Fibroblast of pulmonary artery (primary cell): ENCODE measurements at regions not wholly inside any gene's neighbourhood (a gene's known extent, or its start where the extent isn't known, plus 50 kb on each side); places are given as distances from the start of the nearest gene placed in this dataset.

Experiments used
- DNase-seq: peaks from one replicate; pipeline ENCODE4 v3.0.0-alpha.2; 2010; ENCODE audit warnings: low read depth
- H3K4me3 ChIP-seq: replicated peaks from 2 replicates; pipeline ENCODE4 v1.5.1; 2011; ENCODE audit warnings: low read depth, mild to moderate bottlenecking, control low read depth, low read length, moderate library complexity
- CTCF ChIP-seq: IDR thresholded peaks from 2 replicates; pipeline ENCODE4 v1.5.1; 2011; ENCODE audit warnings: mild to moderate bottlenecking, control low read depth, low read length, inconsistent platforms; ENCODE audit errors: missing control alignments

- no peak for TF ChIP-seq CTCF
- no peak overlapping the region for H3K4me3 ChIP-seq
- no peak for DNase-seq
Observed at GRCh38 chr22:27257987-27258386, 543.6 kb downstream of the MN1 start.

DNA sequence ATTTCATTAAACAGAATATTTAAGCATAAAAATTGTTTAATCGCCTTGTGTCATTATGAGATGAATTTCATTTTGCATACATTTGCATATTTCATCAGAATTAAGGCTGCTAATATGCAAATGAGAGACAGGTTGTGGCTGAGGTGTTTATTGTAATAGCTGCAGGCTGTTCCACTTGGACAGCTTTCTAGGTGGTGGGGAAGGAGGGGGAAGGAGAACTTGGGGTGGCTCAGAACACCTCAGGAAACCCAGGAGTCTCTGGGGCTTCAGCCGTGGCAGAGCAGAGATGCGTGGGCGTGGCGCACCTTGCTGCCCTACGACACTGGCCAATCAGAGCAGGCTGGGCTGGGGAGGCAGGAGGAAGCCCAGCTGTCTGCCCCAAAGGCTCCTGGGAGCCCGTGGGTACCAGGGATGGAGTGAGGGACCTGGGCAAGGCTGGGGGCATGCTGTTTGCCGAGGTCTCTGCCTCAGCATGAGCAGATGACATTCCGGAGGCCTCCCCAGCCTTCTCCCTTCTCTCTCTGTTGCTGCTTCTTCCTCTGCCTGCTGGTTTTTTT, 542.9 kb downstream of the MN1 start:
- H3K4me3 ChIP-seq = no peak overlapping the region
- DNase-seq = no peak
- TF ChIP-seq CTCF = no peak

GRCh38 chr22:27259433-27259832, 542.1 kb downstream of the MN1 start:
- no peak for DNase-seq
- TF ChIP-seq CTCF = no peak
- H3K4me3 ChIP-seq = no peak overlapping the region

- no peak for TF ChIP-seq CTCF
- DNase-seq = no peak
- H3K4me3 ChIP-seq = no peak overlapping the region
Observed at GRCh38 chr22:27260087-27260698, 541.4 kb downstream of the MN1 start.

GRCh38 chr22:27262361-27262760, 539.2 kb downstream of the MN1 start:
- no peak for DNase-seq
- H3K4me3 ChIP-seq = no peak overlapping the region
- no peak for TF ChIP-seq CTCF

- DNase-seq = no peak
- TF ChIP-seq CTCF = no peak
Observed at GRCh38 chr22:27264184-27264583, 537.4 kb downstream of the MN1 start.

DNA sequence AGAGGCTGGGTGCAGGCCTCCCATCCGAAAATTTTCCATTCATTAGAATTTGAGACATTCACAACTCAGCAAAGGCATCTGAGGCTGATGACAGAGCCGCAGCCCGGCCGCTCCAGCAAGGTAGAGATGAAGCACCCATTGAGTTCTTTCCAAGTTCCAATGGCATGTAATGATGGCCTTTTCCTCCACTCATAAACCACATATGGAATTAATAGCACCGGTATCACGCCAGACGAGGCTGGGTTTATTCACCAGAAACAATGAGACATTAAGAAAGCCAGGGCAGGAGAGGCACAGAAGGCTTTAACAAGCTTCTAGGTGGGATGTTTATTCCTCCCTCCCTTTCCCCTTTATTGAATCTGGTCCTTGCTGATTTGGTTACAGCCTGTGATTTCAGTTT, 534.4 kb downstream of the MN1 start:
- DNase-seq = no peak
- no peak for TF ChIP-seq CTCF
- H3K4me3 ChIP-seq = no peak overlapping the region

More at GRCh38 chr22:27264184-27264583, 537.4 kb downstream of the MN1 start:
- no peak overlapping the region for H3K4me3 ChIP-seq
